Upper lobe of right lung (tissue), 1 donor: ENCODE measurements at regions not wholly inside any gene's neighbourhood (a gene's known extent, or its start where the extent isn't known, plus 50 kb on each side); places are given as distances from the start of the nearest gene placed in this dataset.

Source experiments
- ATAC-seq: fragments of 200-7000 bp; cut with Tn5 transposase; one replicate; pipeline ENCODE4 v1.9.1; 2020; ENCODE audit warnings: mild to moderate bottlenecking, moderate library complexity
- DNase-seq: peaks from one replicate; pipeline ENCODE4 v3.0.0-alpha.2; 2020
- H3K27ac ChIP-seq: fragments of 200-600 bp; one replicate; pipeline ENCODE4 v1.8.0; 2022
- H3K27me3 ChIP-seq: fragments of 200-600 bp; one replicate; pipeline ENCODE4 v1.8.0; 2022; ENCODE audit warnings: mild to moderate bottlenecking
- H3K36me3 ChIP-seq: fragments of 200-600 bp; one replicate; pipeline ENCODE4 v1.8.0; 2022
- H3K4me1 ChIP-seq: fragments of 200-600 bp; one replicate; pipeline ENCODE4 v1.8.0; 2022
- H3K4me3 ChIP-seq: fragments of 200-600 bp; one replicate; pipeline ENCODE4 v1.8.0; 2022; ENCODE audit warnings: mild to moderate bottlenecking
- H3K9me3 ChIP-seq: fragments of 200-600 bp; one replicate; pipeline ENCODE4 v1.8.0; 2022
- intact Hi-C: fragments of 100-400 bp; cut with DNase I; formaldehyde crosslinking; loops from one replicate; pipeline ENCODE4 v1.11.0; 2022
- TF ChIP-seq, protein P1 (sequence below): fragments of 200-600 bp; IDR thresholded peaks from one replicate; pipeline ENCODE4 v1.8.0; 2022; ENCODE audit warnings: antibody characterized with exemption
- donor health status: DM: no; HTN: yes; CAD: no; lungs with severe emphysema.

DNA sequence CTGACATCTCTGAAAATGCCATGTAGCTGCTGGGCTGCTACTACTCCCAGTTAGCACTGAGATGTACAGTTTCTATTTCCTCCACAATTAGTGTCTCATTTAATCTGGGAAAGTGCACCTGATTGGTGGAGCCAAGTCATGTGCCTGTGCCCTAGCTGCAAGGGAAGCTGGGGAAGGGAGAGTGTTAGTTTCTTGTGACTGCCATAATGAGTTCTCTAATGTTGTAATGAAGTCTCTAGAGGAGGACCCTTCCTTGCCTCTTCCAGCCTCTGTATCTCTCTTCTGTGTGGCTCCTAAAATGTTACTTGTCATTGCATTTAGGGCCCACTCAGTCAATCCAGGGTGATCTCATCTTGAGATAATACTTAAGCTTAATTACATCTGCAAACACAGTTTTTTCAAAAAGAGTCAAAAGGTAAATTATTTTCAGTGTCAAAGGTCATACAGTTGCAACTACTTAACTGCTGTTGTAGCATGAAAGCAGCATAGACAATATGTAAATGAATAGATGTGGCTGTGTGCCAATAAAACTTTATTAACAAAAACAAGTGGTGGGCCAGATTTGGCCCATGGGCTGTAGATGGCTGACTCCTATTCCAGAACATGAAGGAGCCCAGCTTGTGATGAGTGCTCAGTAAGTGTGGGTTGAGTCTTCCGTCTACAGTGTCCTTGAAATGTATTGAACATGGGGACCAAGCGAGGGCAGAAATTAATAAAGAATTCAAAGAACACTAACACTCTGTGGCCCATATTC is 137.2 kb upstream of the MAP1LC3B2 start:
- intact Hi-C loops, result no loop called here
- Histone ChIP-seq H3K27me3 (no peaks in the 10 kb centered on the region), H3K4me3 (no peak overlapping the region), H3K36me3 (no peaks in the 10 kb centered on the region), H3K4me1 (no peaks in the 10 kb centered on the region), H3K9me3 (no peaks in the 10 kb centered on the region), H3K27ac (no peak overlapping the region)
- DNase-seq (no peak), ATAC-seq (no peak)
- TF ChIP-seq, protein P1, sequence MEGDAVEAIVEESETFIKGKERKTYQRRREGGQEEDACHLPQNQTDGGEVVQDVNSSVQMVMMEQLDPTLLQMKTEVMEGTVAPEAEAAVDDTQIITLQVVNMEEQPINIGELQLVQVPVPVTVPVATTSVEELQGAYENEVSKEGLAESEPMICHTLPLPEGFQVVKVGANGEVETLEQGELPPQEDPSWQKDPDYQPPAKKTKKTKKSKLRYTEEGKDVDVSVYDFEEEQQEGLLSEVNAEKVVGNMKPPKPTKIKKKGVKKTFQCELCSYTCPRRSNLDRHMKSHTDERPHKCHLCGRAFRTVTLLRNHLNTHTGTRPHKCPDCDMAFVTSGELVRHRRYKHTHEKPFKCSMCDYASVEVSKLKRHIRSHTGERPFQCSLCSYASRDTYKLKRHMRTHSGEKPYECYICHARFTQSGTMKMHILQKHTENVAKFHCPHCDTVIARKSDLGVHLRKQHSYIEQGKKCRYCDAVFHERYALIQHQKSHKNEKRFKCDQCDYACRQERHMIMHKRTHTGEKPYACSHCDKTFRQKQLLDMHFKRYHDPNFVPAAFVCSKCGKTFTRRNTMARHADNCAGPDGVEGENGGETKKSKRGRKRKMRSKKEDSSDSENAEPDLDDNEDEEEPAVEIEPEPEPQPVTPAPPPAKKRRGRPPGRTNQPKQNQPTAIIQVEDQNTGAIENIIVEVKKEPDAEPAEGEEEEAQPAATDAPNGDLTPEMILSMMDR, result no peak

DNA sequence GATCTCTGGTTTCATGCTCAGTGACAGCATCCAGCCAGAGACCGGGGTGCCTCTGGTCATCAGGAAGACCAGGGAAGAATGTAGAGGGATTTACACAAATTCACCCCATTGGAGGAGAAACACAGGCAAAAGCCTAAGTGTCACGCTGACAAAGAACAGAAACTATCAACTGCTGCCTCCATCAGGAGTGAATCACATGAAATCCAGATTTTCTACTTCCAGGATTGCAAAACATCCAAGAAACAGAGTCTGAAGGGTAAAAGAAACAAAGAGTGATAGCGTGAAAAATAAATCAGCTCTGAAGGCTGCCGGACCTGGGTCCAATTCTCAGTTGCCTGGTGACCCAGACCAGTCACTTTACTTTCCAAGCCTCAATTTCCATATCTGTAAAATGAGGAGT is 136.1 kb upstream of the MAP1LC3B2 start:
- no peaks in the 10 kb centered on the region for H3K36me3 ChIP-seq
- H3K4me3 ChIP-seq, result no peak overlapping the region
- TF ChIP-seq, protein P1, result no peak
- no peak for DNase-seq
- H3K9me3 ChIP-seq, result no peaks in the 10 kb centered on the region
- ATAC-seq, result no peak
- intact Hi-C loops, result no loop called here
- H3K4me1 ChIP-seq, result no peaks in the 10 kb centered on the region
- H3K27ac ChIP-seq, result no peak overlapping the region
- H3K27me3 ChIP-seq, result no peaks in the 10 kb centered on the region

DNA sequence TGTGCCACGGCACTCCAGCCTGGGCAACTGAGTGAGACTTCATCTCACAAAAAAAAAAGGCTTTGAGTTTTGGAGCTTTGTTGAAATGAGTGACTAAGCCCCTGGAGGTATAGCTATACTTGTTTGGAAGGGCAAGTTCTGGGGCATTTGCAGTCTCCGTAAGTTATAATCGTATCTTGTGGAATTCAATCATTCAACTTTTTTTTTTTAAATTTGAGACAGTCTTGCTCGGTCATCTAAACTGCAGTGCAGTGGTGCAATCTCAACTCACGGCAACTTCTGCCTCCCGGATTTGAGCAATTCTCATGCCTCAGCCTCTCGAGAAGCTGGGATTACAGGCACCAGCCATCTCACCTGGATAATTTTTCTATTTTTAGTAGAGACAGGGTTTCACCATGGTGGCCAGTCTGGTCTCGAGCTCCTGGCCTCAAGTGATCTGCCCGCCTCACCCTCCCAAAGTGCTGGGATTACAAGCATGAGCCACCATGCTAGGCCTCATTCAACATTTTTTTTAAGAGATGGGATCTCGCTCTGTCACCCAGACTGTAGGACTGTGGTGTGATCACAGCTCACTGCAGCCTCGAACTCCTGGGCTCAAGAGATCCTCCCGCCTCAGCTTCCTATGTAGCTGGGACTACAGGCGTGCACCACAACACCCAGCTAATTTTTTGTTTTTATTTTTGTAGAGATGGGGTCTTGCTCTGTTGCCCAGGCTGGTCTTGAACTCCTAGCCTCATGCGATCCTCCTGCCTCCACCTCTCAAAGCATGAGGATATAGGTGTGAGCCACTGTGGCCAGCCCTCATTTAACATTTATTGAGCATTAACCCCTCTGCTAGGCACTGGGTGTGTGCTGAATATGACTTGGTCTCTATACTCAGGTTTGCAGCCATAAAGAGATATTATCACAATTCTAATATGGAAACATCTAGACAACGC is 133.7 kb upstream of the MAP1LC3B2 start:
- no peaks in the 10 kb centered on the region for H3K36me3 ChIP-seq
- H3K27me3 ChIP-seq, result no peaks in the 10 kb centered on the region
- ATAC-seq (no peak), DNase-seq (no peak)
- H3K4me1 ChIP-seq, result no peaks in the 10 kb centered on the region
- TF ChIP-seq, protein P1, result no peak
- intact Hi-C loops, result no loop called here
- H3K27ac ChIP-seq, result no peak overlapping the region
- no peak overlapping the region for H3K4me3 ChIP-seq
- H3K9me3 ChIP-seq, result no peaks in the 10 kb centered on the region

DNA sequence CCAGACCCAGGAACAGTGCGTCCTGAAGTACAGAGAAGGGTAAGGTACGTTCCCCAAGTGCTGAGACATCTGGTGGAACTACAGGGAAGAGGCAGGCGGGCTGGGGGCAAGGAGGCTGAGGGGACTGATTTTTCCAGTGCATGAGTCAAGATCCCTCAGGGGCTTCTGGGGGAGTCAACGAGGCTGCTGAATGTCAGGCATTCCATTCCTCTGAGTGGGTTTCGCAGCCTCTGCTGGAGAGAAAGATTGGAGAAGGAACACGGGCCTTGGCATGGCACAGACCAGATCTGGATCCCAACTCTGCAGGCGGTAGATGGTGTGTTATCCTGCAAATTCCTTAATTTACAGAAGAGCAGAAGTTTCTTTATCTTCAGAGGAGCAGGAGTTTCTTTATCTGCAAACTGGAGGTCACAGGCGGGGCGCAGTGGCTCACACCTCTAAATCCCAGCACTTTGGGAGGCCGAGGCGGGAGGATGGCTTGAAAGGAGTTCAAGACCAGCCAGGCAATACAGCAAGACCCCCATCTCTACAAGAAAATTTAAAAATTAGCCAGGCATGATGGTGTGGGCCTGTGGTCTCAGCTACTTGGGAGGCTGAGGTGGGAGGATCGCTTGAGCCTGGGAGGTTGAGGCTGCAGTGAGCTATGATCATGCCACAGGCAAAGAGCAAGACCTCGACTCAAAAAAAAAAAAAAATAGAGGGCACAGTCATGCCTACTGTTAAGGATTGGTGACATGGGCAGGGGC is 132.6 kb upstream of the MAP1LC3B2 start:
- TF ChIP-seq, protein P1, result peak; percentile 11
- Histone ChIP-seq H3K27ac (no peak overlapping the region), H3K4me1 (no peaks in the 10 kb centered on the region), H3K36me3 (no peaks in the 10 kb centered on the region), H3K9me3 (no peaks in the 10 kb centered on the region), H3K4me3 (no peak overlapping the region), H3K27me3 (no peaks in the 10 kb centered on the region)
- ATAC-seq, result peak; percentile 37
- DNase-seq, result no peak
- intact Hi-C loops, result no loop called here

DNA sequence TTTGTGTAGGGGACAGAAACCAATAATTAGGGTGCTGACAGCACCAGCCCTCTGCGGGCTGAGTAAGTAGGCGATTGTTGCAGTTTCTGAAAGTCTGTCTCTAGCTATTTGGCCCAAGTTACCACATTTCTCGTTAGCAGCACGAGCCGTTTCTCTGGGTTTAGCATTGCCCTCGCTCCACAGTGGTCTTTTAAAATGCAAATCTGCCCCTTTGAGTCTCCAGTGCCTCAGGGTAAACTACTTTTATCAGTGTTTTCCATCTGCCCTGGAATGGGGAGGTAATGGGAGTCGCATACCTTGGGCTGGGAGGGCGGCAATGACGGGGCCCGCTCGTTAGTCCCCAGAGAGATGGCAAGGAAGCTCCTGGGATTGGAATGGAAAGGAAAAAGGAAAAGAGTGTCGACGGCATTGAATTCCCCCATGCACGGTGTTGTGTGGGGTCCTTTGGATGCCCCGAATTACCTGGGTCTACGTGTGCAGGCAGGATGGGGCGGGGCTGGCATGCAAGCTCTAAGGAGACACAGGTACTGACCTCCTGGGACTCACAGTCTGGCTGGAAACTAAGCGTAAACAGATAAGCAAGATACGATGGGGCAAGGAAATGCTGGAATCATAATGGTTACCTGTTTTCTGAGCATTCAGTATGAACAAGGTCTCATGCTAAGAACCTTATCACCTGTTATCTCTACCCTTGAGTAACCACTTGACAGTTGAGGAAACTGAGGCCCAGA is 131.8 kb upstream of the MAP1LC3B2 start:
- TF ChIP-seq, protein P1, result no peak
- ATAC-seq (no peak), DNase-seq (no peak)
- no peaks in the 10 kb centered on the region for H3K4me1 ChIP-seq
- no peak overlapping the region for H3K27ac ChIP-seq
- H3K4me3 ChIP-seq, result no peak overlapping the region
- H3K36me3 ChIP-seq, result no peaks in the 10 kb centered on the region
- H3K27me3 ChIP-seq, result no peaks in the 10 kb centered on the region
- H3K9me3 ChIP-seq, result no peaks in the 10 kb centered on the region
- intact Hi-C loops, result no loop called here
